DOHH2 (cell line): ENCODE measurements at regions not wholly inside any gene's neighbourhood (a gene's known extent, or its start where the extent isn't known, plus 50 kb on each side); places are given as distances from the start of the nearest gene placed in this dataset.

Experiments used
- H3F3A ChIP-seq: fragments of 200-600 bp; sonication (generic), shearing (Covaris generic); 2 replicates; pipeline ENCODE4 v1.6.0; 2016; ENCODE audit warnings: antibody characterized with exemption, mild to moderate bottlenecking; ENCODE audit not compliant: control insufficient read depth, insufficient read depth
- H3K27ac ChIP-seq: fragments of 200-600 bp; sonication (generic); 2 replicates; pipeline ENCODE4 v1.5.1; 2014; ENCODE audit warnings: low read depth, mild to moderate bottlenecking, low read length, moderate library complexity
- H3K27me3 ChIP-seq: fragments of 200-600 bp; sonication (generic); 2 replicates; pipeline ENCODE4 v1.6.1; 2014; ENCODE audit warnings: mild to moderate bottlenecking, low read length, mixed read lengths; ENCODE audit not compliant: control insufficient read depth
- H3K36me3 ChIP-seq: fragments of 200-600 bp; sonication (generic); 2 replicates; pipeline ENCODE4 v1.6.1; 2014; ENCODE audit warnings: mild to moderate bottlenecking, low read length, moderate library complexity, mixed read lengths; ENCODE audit not compliant: control insufficient read depth
- H3K4me1 ChIP-seq: fragments of 200-600 bp; sonication (generic); 2 replicates; pipeline ENCODE4 v1.6.1; 2014; ENCODE audit warnings: mild to moderate bottlenecking, low read length, mixed read lengths; ENCODE audit not compliant: control insufficient read depth
- H3K4me2 ChIP-seq: fragments of 200-600 bp; sonication (generic); 2 replicates; pipeline ENCODE4 v1.6.0; 2014; ENCODE audit warnings: mild to moderate bottlenecking, low read length, moderate library complexity
- H3K4me3 ChIP-seq: fragments of 200-600 bp; sonication (generic); 2 replicates; pipeline ENCODE4 v1.5.1; 2014; ENCODE audit warnings: mild to moderate bottlenecking, low read length, mixed read lengths
- H3K79me2 ChIP-seq: fragments of 200-600 bp; sonication (generic); 2 replicates; pipeline ENCODE4 v1.6.1; 2014; ENCODE audit warnings: mild to moderate bottlenecking, low read length, mixed read lengths; ENCODE audit not compliant: control insufficient read depth
- H3K9me2 ChIP-seq: fragments of 200-600 bp; sonication (generic); replicated peaks from 2 replicates; pipeline ENCODE4 v1.6.1; 2014; ENCODE audit warnings: mild to moderate bottlenecking, low read length, mixed read lengths; ENCODE audit not compliant: control insufficient read depth
- H3K9me3 ChIP-seq: fragments of 200-600 bp; sonication (generic); 2 replicates; pipeline ENCODE4 v1.6.1; 2014; ENCODE audit warnings: antibody characterized with exemption, low read length, mixed read lengths; ENCODE audit not compliant: control insufficient read depth, insufficient read depth
- H4K20me1 ChIP-seq: fragments of 200-600 bp; sonication (generic); 2 replicates; pipeline ENCODE4 v1.6.0; 2014; ENCODE audit warnings: low read depth, mild to moderate bottlenecking, antibody characterized with exemption, low read length, moderate library complexity; ENCODE audit not compliant: control insufficient read depth, insufficient read depth
- EZH2phosphoT487 ChIP-seq: fragments of 200-600 bp; sonication (generic); IDR thresholded peaks from 2 replicates; pipeline ENCODE4 v1.6.1; 2017; ENCODE audit warnings: borderline replicate concordance, mild to moderate bottlenecking, antibody characterized with exemption, low read length, moderate library complexity, mixed read lengths
- TF ChIP-seq, protein P1 (sequence below): fragments of 200-600 bp; sonication (generic); IDR thresholded peaks from one replicate; pipeline ENCODE4 v1.5.1; 2014; ENCODE audit warnings: antibody characterized with exemption, mild to moderate bottlenecking, low read depth, low read length; ENCODE audit not compliant: poor library complexity, severe bottlenecking

- Histone ChIP-seq H3K4me2 (no peak overlapping the region), H3K9me3 (peaks cover 31% of the 10 kb centered on the region), H3K36me3 (no peaks in the 10 kb centered on the region), H3K27ac (no peak overlapping the region), H3K79me2 (no peaks in the 10 kb centered on the region), H3K4me1 (no peaks in the 10 kb centered on the region), H3F3A (no peaks in the 10 kb centered on the region), H4K20me1 (no peaks in the 10 kb centered on the region), H3K27me3 (no peaks in the 10 kb centered on the region), H3K4me3 (no peak overlapping the region), H3K9me2 (no peaks in the 10 kb centered on the region)
- no peak for TF ChIP-seq EZH2phosphoT487
- TF ChIP-seq, protein P1, sequence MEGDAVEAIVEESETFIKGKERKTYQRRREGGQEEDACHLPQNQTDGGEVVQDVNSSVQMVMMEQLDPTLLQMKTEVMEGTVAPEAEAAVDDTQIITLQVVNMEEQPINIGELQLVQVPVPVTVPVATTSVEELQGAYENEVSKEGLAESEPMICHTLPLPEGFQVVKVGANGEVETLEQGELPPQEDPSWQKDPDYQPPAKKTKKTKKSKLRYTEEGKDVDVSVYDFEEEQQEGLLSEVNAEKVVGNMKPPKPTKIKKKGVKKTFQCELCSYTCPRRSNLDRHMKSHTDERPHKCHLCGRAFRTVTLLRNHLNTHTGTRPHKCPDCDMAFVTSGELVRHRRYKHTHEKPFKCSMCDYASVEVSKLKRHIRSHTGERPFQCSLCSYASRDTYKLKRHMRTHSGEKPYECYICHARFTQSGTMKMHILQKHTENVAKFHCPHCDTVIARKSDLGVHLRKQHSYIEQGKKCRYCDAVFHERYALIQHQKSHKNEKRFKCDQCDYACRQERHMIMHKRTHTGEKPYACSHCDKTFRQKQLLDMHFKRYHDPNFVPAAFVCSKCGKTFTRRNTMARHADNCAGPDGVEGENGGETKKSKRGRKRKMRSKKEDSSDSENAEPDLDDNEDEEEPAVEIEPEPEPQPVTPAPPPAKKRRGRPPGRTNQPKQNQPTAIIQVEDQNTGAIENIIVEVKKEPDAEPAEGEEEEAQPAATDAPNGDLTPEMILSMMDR, result no peak
Measured at GRCh38 chr7:40944981-40945585, 757.8 kb downstream of the INHBA start.

DNA sequence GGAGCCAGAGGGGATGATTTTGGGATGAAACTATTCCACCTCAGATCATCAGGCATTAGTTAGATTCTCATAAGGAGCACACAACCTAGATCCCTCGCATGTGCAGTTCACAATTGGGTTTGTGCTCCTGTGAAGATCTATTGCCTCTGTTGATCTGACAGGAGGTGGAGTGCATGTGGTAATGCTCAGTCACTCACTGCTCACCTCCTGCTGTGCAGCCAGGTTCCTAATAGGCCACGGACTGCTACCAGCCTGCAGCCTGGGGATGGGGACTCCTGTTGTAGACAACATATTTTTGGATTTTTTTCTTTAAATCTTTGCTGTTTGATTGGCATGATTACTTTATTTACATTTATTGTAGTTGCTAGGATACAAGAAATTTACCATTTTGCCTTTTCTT is 765.0 kb downstream of the INHBA start:
- no peaks in the 10 kb centered on the region for H3K79me2 ChIP-seq
- no peaks in the 10 kb centered on the region for H3K27me3 ChIP-seq

GRCh38 chr7:40935435-40935834 is 767.5 kb downstream of the INHBA start:
- TF ChIP-seq EZH2phosphoT487, result no peak
- TF ChIP-seq, protein P1, result no peak

More for the DNA sequence above, 765.0 kb downstream of the INHBA start:
- Histone ChIP-seq H3K36me3 (no peaks in the 10 kb centered on the region), H3K9me2 (no peaks in the 10 kb centered on the region), H3K4me2 (no peak overlapping the region), H3K27ac (no peak overlapping the region), H4K20me1 (no peaks in the 10 kb centered on the region), H3K4me3 (no peak overlapping the region), H3K9me3 (peaks cover 13% of the 10 kb centered on the region), H3F3A (no peaks in the 10 kb centered on the region), H3K4me1 (no peaks in the 10 kb centered on the region)
- TF ChIP-seq, protein P1, result no peak
- no peak for TF ChIP-seq EZH2phosphoT487

More at GRCh38 chr7:40935435-40935834, 767.5 kb downstream of the INHBA start:
- Histone ChIP-seq H3K4me3 (no peak overlapping the region), H3F3A (no peaks in the 10 kb centered on the region), H3K9me3 (peaks cover 13% of the 10 kb centered on the region), H3K4me2 (no peak overlapping the region), H3K4me1 (no peaks in the 10 kb centered on the region), H3K9me2 (no peaks in the 10 kb centered on the region), H4K20me1 (no peaks in the 10 kb centered on the region), H3K79me2 (no peaks in the 10 kb centered on the region), H3K27me3 (no peaks in the 10 kb centered on the region), H3K36me3 (no peaks in the 10 kb centered on the region), H3K27ac (no peak overlapping the region)
